Coronary artery (tissue), 2 donors: ENCODE measurements at regions not wholly inside any gene's neighbourhood (a gene's known extent, or its start where the extent isn't known, plus 50 kb on each side); places are given as distances from the start of the nearest gene placed in this dataset.

Experiments used
- DNase-seq: peaks from one replicate; pipeline ENCODE4 v3.0.0-alpha.2; 2017; ENCODE audit warnings: low spot score
- H3K27ac ChIP-seq, 2 donors: fragments of 200-600 bp; sonication (generic); one replicate each; pipeline ENCODE4 v1.5.1; 2016 to 2019
- H3K4me3 ChIP-seq: fragments of 200-600 bp; sonication (generic); 2 replicates; pipeline ENCODE4 v1.5.1; 2016; ENCODE audit warnings: mild to moderate bottlenecking, moderate library complexity
- TF ChIP-seq, protein P1 (sequence below): fragments of 200-600 bp; sonication (generic); IDR thresholded peaks from one replicate; pipeline ENCODE4 v1.5.1; 2019; ENCODE audit warnings: antibody characterized with exemption

DNA sequence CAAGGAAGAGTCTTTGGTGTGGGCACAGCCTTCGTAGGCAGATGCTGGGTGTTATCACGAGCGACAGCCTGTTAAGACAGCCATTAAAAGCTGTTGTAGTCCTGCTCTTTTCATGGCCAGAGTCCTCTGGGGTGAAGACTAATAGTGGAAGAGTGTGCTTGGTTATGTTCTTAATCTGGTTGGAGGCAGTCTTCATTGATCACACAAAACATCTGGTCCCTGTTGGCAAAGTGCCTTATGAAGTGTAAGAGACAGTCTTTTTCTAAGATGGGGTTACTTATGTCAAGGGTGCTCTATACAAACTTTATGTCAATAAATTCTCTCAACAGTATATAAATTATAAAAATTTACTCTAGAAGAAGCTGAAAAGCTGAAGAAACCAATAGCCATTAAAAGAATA, 280.4 kb downstream of the CAAP1 start:
- TF ChIP-seq, protein P1, sequence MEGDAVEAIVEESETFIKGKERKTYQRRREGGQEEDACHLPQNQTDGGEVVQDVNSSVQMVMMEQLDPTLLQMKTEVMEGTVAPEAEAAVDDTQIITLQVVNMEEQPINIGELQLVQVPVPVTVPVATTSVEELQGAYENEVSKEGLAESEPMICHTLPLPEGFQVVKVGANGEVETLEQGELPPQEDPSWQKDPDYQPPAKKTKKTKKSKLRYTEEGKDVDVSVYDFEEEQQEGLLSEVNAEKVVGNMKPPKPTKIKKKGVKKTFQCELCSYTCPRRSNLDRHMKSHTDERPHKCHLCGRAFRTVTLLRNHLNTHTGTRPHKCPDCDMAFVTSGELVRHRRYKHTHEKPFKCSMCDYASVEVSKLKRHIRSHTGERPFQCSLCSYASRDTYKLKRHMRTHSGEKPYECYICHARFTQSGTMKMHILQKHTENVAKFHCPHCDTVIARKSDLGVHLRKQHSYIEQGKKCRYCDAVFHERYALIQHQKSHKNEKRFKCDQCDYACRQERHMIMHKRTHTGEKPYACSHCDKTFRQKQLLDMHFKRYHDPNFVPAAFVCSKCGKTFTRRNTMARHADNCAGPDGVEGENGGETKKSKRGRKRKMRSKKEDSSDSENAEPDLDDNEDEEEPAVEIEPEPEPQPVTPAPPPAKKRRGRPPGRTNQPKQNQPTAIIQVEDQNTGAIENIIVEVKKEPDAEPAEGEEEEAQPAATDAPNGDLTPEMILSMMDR = no peak
- no peak overlapping the region for H3K27ac ChIP-seq
- H3K4me3 ChIP-seq = no peak overlapping the region
- DNase-seq = no peak

DNA sequence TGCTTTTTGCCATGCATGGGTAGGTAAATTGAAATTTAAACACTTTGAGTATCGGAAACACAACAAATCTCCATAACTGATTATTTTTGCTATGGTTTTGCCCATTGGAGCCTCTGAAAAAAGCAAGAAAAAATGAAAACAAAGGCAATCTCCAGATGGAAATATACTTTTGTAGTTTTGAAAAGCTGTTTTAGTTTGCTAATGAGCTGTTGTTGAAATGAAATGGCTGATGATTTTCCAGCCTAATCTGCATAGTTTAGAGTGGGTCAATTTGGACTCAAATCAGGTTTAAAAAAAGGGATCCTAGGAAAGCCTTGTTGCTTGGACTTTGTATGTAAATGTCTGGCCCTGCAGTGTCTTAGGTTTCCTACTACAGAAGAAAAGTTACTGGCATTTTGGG, 285.8 kb downstream of the CAAP1 start:
- TF ChIP-seq, protein P1 = no peak
- Histone ChIP-seq H3K27ac (no peak overlapping the region), H3K4me3 (no peak overlapping the region)
- DNase-seq = no peak

DNA sequence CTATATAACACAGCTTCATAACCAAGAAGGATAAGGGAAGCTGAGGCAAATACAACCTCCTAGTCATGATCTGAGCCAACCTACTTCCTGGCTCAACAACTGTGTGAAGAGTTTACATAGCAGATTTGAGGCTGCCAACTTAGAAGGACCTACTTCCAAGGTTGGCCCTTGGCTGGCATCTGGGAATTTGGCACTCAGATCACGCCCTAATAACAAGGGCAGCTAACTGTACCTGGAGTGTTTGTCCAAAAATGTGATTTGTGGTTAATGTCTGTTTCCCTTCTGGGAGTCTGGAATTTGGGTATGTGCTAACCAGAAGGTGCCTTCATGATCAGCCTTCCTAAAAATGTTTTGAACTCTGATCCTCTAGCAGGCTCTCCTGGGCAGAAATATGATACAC, 287.2 kb downstream of the CAAP1 start:
- no peak for DNase-seq
- TF ChIP-seq, protein P1 = no peak
- no peak overlapping the region for H3K27ac ChIP-seq
- no peak overlapping the region for H3K4me3 ChIP-seq

DNA sequence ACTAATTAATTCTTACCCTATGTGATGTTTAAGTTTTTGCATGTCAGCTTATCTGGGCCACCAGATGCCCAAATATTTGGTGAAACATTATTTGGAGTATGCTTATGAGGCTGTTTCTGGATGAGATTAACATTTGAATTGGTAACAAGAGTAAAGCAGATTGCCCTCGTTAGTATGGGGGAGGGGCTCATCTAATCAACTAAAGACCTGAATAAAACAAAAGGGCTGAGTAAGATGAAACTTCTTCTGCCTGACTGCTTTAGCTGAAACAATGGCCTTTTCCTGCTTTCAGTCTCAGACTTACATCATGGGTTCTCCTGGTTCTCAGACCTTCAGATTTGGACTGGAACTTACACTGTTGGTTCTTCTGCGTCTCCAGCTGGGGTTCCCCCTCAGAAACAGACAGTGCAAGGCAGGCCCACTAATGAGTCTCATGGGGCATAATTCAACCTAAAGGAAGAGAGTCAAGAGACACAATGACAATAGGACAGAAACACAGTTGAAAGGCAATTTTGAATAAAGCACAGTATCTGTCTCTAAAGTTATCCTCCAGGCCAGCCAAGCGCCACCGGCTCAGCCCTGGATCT, 288.4 kb downstream of the CAAP1 start:
- Histone ChIP-seq H3K27ac (no peak overlapping the region), H3K4me3 (no peak overlapping the region)
- TF ChIP-seq, protein P1 = no peak
- DNase-seq = no peak

DNA sequence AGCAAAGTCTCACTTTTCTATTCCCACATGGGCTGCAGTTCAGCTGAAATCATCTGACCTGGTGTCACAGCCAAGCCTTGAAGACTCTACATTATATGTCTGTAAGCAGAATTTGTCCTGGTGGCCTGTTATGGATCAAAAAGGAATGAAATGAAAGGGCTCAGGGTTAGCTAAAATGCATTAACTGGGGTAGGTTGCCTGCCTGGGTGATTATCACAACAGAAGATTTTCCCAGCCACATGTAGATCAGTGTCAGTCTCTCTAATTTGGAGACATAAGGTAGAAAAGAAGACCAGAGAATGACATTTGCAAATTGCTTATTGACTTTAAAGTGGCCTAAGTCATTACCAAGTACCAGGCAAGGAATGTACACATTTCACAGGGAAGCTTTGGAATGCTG, 289.0 kb downstream of the CAAP1 start:
- TF ChIP-seq, protein P1 = no peak
- Histone ChIP-seq H3K4me3 (no peak overlapping the region), H3K27ac (no peak overlapping the region)
- DNase-seq = no peak

DNA sequence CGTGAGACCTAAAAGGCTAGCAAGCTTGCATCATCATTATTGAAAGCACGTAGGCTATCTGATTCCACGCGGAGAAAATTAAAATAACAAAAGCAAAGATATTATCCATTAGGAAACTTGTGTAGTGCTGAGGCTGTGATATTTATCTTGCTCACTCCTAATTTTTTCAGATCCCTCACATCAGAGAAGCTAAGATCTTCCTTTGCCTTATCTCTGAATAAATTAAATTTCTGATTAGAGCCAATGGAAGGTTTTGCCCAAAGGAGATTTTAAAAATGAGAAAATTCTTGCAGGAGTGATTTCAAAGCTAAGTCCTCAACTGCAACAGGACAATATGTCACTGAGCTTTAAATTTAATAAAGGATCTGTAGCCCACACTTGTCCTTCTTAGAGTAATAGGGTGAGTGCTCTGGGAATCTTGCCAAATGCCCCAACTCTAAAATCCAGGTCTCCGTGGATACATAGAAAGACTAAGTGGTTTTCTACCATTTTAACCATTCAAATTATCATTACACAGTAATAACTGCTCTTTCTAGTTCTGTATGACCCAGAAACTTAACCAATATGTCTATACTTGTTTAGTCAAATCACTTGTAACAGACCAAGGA, 295.0 kb downstream of the CAAP1 start:
- no peak overlapping the region for H3K4me3 ChIP-seq
- TF ChIP-seq, protein P1 = no peak
- H3K27ac ChIP-seq = no peak overlapping the region
- no peak for DNase-seq

DNA sequence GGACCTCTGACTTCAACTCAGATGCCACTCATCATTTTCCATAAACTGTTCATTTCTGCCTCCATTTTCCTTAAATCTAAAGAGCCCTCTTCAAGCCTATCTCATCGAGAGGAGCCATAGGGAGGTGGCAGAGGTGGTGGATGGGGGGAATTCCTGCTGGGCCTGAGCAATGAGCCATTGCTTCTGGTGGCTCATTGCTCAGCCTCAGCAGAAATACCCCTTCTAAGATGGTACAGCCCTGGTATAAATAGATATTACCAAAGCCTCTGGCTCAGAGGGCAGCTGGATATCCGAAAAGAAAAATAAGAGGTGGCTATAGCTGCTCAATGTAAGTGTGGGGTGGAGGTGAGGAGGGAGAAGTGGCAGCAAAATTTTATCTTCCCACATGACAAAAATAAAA, 313.5 kb downstream of the CAAP1 start:
- Histone ChIP-seq H3K27ac (no peak overlapping the region), H3K4me3 (no peak overlapping the region)
- TF ChIP-seq, protein P1 = no peak
- no peak for DNase-seq
